ENCODE measurements at regions not wholly inside any gene's neighbourhood (a gene's known extent, or its start where the extent isn't known, plus 50 kb on each side); places are given as distances from the start of the nearest gene placed in this dataset.
"Not testable (repeated sequence)": the region's sequence is repeated elsewhere in the genome, so short reads cannot be mapped to it uniquely, and the experiment has no call there.

- no peak for DNase-seq
These were observed 358.1 kb downstream of the KCNJ2 start for GRCh38 chr17:70527364-70527888.

DNA sequence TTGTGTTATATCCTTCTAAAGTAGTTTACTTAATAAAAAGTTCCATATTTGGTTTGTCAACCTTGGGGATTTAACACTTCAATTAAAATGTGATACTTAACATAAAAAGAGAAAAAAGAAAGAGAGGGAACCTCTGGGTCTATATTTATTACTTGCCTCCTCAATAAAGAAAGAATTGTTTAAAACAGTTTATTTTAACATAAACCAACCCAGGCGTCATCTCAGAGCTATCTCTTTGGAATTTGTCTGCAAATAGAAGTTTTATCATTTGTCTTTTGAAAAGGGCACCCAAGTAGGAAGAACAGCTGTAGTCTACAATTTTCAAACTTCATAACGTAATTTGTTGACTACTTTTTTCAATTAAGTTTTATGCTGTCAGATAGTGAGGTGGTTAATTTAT lies 364.1 kb downstream of the KCNJ2 start:
- DNase-seq = no peak

DNA sequence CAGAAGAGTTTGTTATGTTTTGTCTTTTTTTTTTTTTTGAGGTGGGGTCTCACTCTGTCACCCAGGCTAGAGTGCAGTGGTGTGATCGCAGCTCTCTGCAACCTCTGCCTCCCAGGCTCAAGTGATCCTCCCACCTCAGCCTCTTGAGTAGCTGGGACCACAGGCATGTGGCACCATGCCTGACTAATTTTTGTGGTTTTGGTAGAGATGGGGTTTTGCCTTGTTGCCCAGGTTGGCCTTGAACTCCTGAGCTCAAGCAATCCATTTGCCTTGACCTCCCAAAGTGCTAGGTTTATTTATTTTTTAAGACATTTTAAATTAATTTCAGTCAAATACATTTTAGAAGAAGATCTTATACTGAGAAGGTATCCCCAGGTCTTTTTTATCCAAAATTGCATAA lies 366.7 kb downstream of the KCNJ2 start:
- DNase-seq = no peak

DNA sequence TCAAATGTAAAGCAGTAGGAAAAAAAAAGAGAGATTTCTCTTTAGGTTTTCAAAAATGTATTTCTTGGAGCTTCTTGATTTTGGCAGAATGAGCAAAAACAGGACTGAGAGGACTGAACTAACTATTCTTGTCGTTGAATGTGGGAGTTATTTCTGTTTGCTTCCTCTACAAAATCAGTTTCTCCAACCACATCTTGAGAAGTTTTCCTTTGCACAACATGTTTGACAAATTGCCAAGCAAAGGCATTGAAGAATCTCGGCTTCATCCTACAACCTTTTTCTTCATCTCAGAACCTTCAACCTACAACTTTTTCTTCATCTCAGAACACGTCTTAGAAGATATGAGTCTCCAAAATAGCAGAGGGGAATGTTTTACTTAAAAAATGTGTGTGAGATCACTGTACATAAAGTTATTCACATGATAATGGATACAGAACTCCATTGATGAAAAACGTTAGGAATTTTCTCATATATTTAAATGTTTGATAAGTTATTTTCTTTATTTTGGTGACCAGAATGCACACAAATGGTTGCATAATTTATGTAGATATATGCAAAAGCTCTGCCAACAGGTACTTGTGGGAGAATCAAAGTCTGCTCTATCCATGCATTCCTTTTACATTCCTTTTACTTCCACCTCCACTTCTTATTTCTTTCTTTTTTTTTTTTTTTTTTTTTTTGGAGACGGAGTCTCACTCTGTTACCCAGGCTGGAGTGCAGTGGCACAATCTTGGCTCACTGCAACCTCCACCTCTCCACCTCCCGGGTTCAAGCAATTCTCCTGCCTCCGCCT lies 370.0 kb downstream of the KCNJ2 start:
- DNase-seq = no peak

GRCh38 chr17:70542876-70543275 lies 373.5 kb downstream of the KCNJ2 start:
- DNase-seq = no peak

DNA sequence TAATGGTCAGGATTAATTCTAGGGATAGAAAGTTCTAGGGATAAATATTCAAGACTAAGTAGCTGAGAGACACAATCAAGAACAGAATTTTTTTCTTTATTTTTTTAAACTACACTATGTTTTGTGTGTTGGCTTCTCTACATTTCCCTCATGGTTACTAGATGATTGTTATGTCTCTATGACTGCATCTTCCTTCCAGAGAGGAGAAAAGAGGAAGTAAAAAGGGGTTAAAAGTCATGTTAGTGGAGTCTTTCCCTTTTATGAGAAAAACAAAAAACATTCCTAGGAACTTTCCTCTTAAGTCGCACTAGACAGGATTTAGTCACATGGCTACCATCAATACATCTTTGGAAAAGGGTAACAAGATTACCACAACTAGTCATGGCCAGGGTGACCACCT lies 375.0 kb downstream of the KCNJ2 start:
- no peak for DNase-seq

- peak; percentile 69 for DNase-seq
These were observed 383.1 kb downstream of the KCNJ2 start for GRCh38 chr17:70552230-70552981.

DNA sequence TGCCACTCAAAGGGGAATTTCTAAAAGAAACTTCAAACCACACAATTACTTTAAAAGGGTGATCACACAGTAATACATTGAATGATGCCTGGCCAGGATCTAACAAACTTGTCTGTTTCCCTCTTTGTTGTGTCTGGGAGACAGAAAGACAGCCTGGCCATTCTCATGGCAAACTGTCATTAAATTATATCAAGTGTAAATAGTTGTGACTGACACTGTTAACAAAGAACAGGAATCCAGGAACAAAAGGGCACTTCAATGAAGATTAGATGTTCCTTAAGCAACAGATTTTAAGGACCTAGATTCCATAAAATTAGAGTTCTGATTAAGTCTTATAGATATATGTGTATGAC lies 383.6 kb downstream of the KCNJ2 start:
- no peak for DNase-seq

DNA sequence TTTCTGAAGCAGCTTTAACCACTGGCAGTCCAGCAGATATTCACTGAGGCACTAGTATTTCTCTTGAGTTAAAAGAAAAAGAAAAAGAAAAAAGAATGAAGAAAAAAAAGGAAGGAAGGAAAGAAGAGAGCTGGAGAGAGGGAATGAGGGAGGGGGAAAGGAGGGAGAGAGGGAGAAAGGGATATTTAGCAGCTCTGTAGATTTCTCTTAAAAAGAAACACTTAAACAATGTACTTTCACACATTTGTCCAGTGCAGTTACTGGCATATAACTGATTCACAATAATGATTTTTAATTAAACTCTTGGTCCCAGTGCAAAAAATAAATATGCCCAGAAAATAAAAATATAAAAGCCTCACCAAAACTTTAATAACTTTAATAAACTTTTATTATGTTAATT lies 386.4 kb downstream of the KCNJ2 start:
- no peak for DNase-seq

GRCh38 chr17:70558821-70559220 lies 389.5 kb downstream of the KCNJ2 start:
- no peak for DNase-seq

- DNase-seq = no peak
These were observed 391.1 kb downstream of the KCNJ2 start for GRCh38 chr17:70560471-70560870.

GRCh38 chr17:70562137-70562536 lies 392.8 kb downstream of the KCNJ2 start:
- no peak for DNase-seq

DNA sequence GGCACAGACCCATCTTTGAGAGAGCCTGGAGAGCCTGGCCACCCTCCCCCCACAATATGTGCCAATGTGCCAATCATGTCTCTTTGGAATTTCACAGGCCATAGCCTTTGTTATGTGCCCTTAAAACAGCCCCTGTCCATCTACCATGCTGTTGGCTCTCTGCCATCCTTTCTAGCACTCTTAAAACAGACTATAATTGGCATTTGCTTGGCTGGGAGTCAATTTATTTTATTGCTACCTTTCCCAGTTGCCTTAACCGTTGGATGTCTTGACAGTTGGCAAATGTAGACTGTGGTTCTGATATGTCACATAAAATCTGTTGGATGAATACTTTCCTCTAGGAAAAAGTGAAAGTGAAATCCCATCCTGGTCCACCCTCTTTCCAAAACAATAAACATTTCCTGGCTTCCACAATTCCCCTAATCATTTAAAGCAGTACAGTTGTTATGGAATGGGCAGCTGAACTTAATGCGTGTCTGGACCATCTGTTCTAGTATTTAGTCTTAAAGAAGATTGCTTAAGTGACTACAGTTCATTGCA lies 394.0 kb downstream of the KCNJ2 start:
- DNase-seq = no peak

DNA sequence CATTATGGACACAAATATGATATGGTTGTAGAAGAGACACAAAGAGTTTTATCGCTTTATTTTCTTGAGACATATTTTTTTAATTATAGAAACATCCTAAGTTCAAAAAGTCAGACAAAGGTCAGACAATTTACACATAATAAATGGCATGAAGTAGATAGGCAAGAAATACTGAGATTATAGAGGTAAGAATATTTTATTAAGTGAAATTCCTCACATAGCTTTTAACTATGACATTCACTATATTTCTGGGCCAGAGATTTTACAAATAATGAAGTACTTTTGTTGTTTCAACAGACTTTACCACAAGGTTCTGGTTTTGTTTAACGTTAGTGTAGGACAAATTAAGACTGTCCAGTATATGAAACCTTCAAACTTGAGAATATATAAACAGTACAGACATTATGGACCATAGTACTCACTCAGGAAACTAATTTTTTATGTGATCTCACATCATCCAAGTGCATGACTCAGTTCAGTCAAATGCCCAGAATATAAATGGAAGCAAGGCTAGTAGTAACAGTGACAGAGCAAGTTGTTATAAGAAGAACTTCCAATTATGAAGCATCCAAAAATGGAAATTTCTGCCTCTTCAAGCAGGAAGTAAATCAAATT lies 394.8 kb downstream of the KCNJ2 start:
- no peak for DNase-seq

DNA sequence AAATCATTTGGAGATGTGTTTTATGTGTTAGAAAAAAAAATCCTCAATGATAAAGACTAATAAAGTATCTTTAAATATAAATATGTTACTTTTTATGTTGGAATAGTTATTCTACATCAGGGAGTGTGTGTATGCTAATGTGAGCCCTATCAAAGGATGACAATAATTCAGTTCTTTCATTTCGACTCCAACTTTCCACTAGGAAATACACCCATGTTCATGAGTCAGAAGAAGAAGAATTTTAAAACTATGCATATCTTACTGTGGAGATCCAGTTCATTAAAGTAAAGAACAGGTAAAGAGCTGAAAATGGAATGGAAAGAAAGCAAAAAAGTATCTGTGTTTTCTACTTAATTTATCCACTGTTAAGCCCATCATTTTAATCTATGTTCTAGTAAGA lies 399.8 kb downstream of the KCNJ2 start:
- no peak for DNase-seq

DNA sequence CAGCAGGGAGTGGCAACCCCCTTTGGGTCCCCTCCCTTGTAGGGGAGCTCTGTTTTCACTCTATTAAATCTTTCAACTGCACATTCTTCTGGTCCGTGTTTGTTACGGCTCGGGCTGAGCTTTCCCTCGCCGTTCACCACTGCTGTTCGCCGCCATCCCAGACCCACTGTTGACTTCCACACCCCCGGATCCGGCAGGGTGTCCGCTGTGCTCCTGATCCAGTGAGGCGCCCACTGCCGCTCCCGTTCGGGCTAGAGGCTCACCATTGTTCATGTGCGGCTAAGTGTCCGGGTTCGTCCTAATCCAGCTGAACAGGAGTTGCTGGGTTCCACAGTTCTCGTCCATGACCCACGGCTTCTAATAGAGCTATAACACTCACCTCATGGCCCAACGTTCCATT lies 408.1 kb downstream of the KCNJ2 start:
- DNase-seq = no peak

- DNase-seq = no peak
These were observed 412.1 kb downstream of the KCNJ2 start for GRCh38 chr17:70581459-70581858.

DNA sequence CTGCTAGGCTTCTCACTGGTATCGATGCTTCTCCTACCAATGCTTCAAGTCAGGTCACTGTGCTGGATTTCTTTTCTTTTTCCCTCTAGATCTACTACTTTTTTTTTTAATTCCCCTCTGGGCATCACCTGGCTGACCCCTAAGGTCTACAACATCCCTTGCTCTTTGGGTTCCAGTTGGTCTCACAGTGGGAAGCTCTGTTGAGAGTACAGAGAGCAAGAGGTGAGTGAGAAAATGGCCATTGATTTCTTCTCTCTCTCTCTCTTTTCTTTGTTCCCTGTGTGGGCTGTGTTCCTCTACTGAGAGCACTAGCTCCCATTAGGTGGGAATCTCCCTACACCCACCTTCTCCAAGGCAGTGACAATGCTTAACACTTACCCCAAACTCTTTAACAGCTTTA lies 413.4 kb downstream of the KCNJ2 start:
- DNase-seq = no peak

DNA sequence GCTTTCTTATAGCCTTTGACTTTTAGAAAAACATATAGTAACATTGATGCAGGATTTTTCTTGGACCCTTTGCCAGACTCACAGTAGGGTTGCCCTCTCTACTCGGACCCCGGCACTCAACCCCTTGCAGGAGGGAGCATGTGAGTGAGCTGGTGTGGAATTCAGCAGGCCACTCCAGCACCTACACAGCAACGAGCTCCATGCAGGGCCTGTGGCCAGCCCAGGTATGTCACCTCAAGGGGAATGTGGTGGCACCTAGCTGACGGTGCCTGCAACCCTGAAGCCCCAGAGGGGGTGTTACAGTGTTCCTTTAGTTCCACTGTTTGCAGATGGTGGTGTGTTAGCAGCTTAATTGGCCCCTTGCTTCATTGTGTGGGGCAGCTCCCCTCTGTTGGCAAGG lies 414.9 kb downstream of the KCNJ2 start:
- no peak for DNase-seq

DNA sequence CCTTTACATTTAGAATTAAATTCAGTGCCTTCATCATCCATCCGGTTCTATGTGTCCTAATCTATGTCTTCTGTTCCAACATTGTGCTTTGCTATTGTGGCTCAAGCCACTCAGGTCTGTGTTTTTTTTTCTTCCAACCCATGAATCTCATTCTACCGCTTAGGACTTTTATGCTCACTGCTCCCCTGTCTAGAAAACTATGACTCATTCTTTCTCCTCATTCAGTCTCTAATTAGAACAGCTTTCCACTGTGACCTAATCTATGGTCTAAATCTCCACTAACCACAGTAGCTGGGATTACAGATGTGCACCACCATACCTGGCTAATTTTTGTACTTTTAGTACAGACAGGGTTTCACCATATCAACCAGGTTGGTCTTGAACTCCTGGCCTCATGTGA lies 418.7 kb downstream of the KCNJ2 start:
- no peak for DNase-seq

- DNase-seq = no peak
These were observed 428.4 kb downstream of the KCNJ2 start for GRCh38 chr17:70597774-70598173.

GRCh38 chr17:70599198-70599597 lies 429.9 kb downstream of the KCNJ2 start:
- DNase-seq = no peak

- not testable (repeated sequence) for DNase-seq
These were observed 430.6 kb downstream of the KCNJ2 start for GRCh38 chr17:70599945-70600344.

GRCh38 chr17:70603226-70603625 lies 433.9 kb downstream of the KCNJ2 start:
- no peak for DNase-seq
